H1 (cell line): ENCODE measurements at regions not wholly inside any gene's neighbourhood (a gene's known extent, or its start where the extent isn't known, plus 50 kb on each side); places are given as distances from the start of the nearest gene placed in this dataset.

Experiments used
- CTCF ChIA-PET: fragments of 300-600 bp; sonication (Branson Sonifier 250); formaldehyde crosslinking; loops from one replicate; lab custom pipeline; 2021; ENCODE audit not compliant: partially characterized antibody; lab: Charles Lee
- POLR2A ChIA-PET: fragments of 300-600 bp; sonication (Branson Sonifier 250); formaldehyde crosslinking; loops from one replicate; lab custom pipeline; 2021; ENCODE audit warnings: inconsistent platforms; ENCODE audit not compliant: partially characterized antibody; lab: Charles Lee
- DNase-seq, 2 experiments: peaks; one replicate each; pipeline versions ENCODE4 v3.0.0 to v3.0.0-alpha.2; 2010 to 2022; ENCODE audit warnings: low spot score in 2 of 2, low read depth in 1 of 2, mixed read lengths in 1 of 2
- FAIRE-seq: peaks from 2 replicates; lab custom pipeline; 2011; peaks lifted over from hg19 to GRCh38; lab: Jason Lieb, UNC
- H2AFZ ChIP-seq: 2 replicates; pipeline ENCODE4 v1.8.1; 2012; ENCODE audit warnings: low read length, inconsistent platforms
- H2AK5ac ChIP-seq: 2 replicates; pipeline ENCODE4 v1.6.1; 2013; ENCODE audit warnings: low read depth, low read length
- H2BK120ac ChIP-seq: replicated peaks from 2 replicates; pipeline ENCODE3; 2013; ENCODE audit warnings: low read depth, low read length, inconsistent platforms
- H2BK12ac ChIP-seq: 2 replicates; pipeline ENCODE4 v1.6.1; 2013; ENCODE audit warnings: low read depth, low read length
- H2BK15ac ChIP-seq: 2 replicates; pipeline ENCODE4 v1.6.1; 2013; ENCODE audit warnings: low read length
- H2BK20ac ChIP-seq: 2 replicates; pipeline ENCODE4 v1.6.1; 2013; ENCODE audit warnings: low read length
- H2BK5ac ChIP-seq: 2 replicates; pipeline ENCODE4 v1.6.1; 2013; ENCODE audit warnings: low read depth, low read length
- H3K14ac ChIP-seq: 2 replicates; pipeline ENCODE4 v1.6.1; 2013; ENCODE audit warnings: inconsistent platforms; ENCODE audit not compliant: insufficient read length
- H3K18ac ChIP-seq: 2 replicates; pipeline ENCODE4 v1.6.1; 2013; ENCODE audit warnings: low read length; ENCODE audit errors: extremely low read depth
- H3K23ac ChIP-seq: 2 replicates; pipeline ENCODE4 v1.6.1; 2013; ENCODE audit warnings: inconsistent platforms; ENCODE audit not compliant: insufficient read length
- H3K23me2 ChIP-seq: 2 replicates; pipeline ENCODE4 v1.6.1; 2013; ENCODE audit warnings: low read depth, low read length
- H3K27ac ChIP-seq: 2 replicates; pipeline ENCODE4 v1.6.1; 2011; ENCODE audit warnings: low read depth, low read length, inconsistent platforms
- H3K27me3 ChIP-seq, 4 experiments: replicated peaks in 1 of 4; 1 replicate in 1 of 4; 2 replicates in 3 of 4; pipeline versions ENCODE4 v1.6.1 to v1.8.1; 2011 to 2013; ENCODE audit warnings: low read length in 3 of 4, mild to moderate bottlenecking in 3 of 4, inconsistent platforms in 2 of 4, mixed read lengths in 2 of 4, moderate library complexity in 1 of 4; ENCODE audit not compliant: control insufficient read depth in 3 of 4, insufficient read depth in 3 of 4; ENCODE audit errors: extremely low read depth in 1 of 4
- H3K36me3 ChIP-seq, 4 experiments: 2 replicates each; pipeline versions ENCODE4 v1.6.1 to v1.8.1; 2011 to 2013; ENCODE audit warnings: mild to moderate bottlenecking in 4 of 4, low read length in 3 of 4, moderate library complexity in 2 of 4, control low read depth in 1 of 4, inconsistent platforms in 1 of 4; ENCODE audit not compliant: insufficient read depth in 4 of 4, control insufficient read depth in 2 of 4
- H3K4ac ChIP-seq: replicated peaks from 2 replicates; pipeline ENCODE3; 2013; ENCODE audit warnings: low read length, low read depth, mixed read lengths, inconsistent platforms; ENCODE audit not compliant: insufficient read length
- H3K4me1 ChIP-seq, 4 experiments: replicated peaks in 1 of 4; 1 replicate in 1 of 4; 2 replicates in 3 of 4; pipeline versions ENCODE4 v1.6.1 to v1.8.1; 2011 to 2013; ENCODE audit warnings: low read length in 3 of 4, inconsistent platforms in 2 of 4, mixed read lengths in 1 of 4; ENCODE audit not compliant: insufficient read depth in 4 of 4, control insufficient read depth in 3 of 4
- H3K4me2 ChIP-seq, 2 experiments: 2 replicates each; pipeline versions ENCODE4 v1.6.1 to v1.8.1; 2011 to 2013; ENCODE audit warnings: low read depth in 2 of 2, low read length in 2 of 2, control low read depth in 1 of 2, inconsistent platforms in 1 of 2, mild to moderate bottlenecking in 1 of 2; ENCODE audit not compliant: insufficient read depth in 1 of 2
- H3K4me3 ChIP-seq, 4 experiments: fragments of 200-600, 300-600 bp in 1 of 4; sonication (generic), shearing (Covaris generic), sonication (Bioruptor Twin) in 1 of 4; 2 replicates each; pipeline versions ENCODE4 v1.5.1 to v1.8.1; 2011 to 2016; ENCODE audit warnings: low read length in 4 of 4, low read depth in 3 of 4, control low read depth in 2 of 4, inconsistent platforms in 2 of 4, mild to moderate bottlenecking in 2 of 4, mixed read lengths in 1 of 4, moderate library complexity in 1 of 4; ENCODE audit not compliant: insufficient read depth in 2 of 4; ENCODE audit errors: extremely low read depth in 1 of 4
- H3K56ac ChIP-seq: replicated peaks from 2 replicates; pipeline ENCODE3; 2013; ENCODE audit warnings: low read depth, mild to moderate bottlenecking, mixed read lengths, low read length, inconsistent platforms; ENCODE audit not compliant: insufficient read length
- H3K79me1 ChIP-seq: 2 replicates; pipeline ENCODE4 v1.6.1; 2013; ENCODE audit warnings: low read depth, low read length, control low read depth
- H3K79me2 ChIP-seq, 2 experiments: 2 replicates each; pipeline versions ENCODE4 v1.6.1 to v1.8.1; 2012 to 2013; ENCODE audit warnings: low read length in 2 of 2, mild to moderate bottlenecking in 2 of 2, inconsistent platforms in 1 of 2; ENCODE audit not compliant: insufficient read depth in 2 of 2, control insufficient read depth in 1 of 2
- H3K9ac ChIP-seq, 4 experiments: replicated peaks in 1 of 4; 1 replicate in 1 of 4; 2 replicates in 3 of 4; pipeline versions ENCODE4 v1.6.1 to v1.8.1; 2011 to 2013; ENCODE audit warnings: low read depth in 3 of 4, low read length in 3 of 4, control low read depth in 2 of 4, mild to moderate bottlenecking in 2 of 4, moderate library complexity in 2 of 4, inconsistent platforms in 1 of 4; ENCODE audit errors: extremely low read depth in 1 of 4
- H3K9me3 ChIP-seq, 2 experiments: 2 replicates each; pipeline versions ENCODE4 v1.6.1 to v1.8.1; 2012 to 2013; ENCODE audit warnings: mild to moderate bottlenecking in 2 of 2, moderate library complexity in 2 of 2, control low read depth in 1 of 2, inconsistent platforms in 1 of 2, low read depth in 1 of 2, low read length in 1 of 2, mixed read lengths in 1 of 2; ENCODE audit not compliant: insufficient read depth in 2 of 2
- H4K20me1 ChIP-seq, 2 experiments: replicated peaks in 1 of 2; 2 replicates each; pipeline versions ENCODE3 to v1.8.1; 2011 to 2013; ENCODE audit warnings: inconsistent platforms in 2 of 2, low read length in 2 of 2, mild to moderate bottlenecking in 1 of 2; ENCODE audit not compliant: insufficient read depth in 2 of 2, control insufficient read depth in 1 of 2
- H4K5ac ChIP-seq: 2 replicates; pipeline ENCODE4 v1.6.1; 2013; ENCODE audit warnings: low read length, low read depth, mixed read lengths, inconsistent platforms; ENCODE audit not compliant: insufficient read length
- H4K8ac ChIP-seq: 2 replicates; pipeline ENCODE4 v1.8.0; 2013; ENCODE audit warnings: mild to moderate bottlenecking, moderate library complexity, low read length, inconsistent platforms; ENCODE audit not compliant: insufficient read depth; ENCODE audit errors: extremely low read depth
- H4K91ac ChIP-seq: replicated peaks from 2 replicates; pipeline ENCODE3; 2013; ENCODE audit warnings: low read length, mixed read lengths, inconsistent platforms; ENCODE audit not compliant: insufficient read length
- BRCA1 ChIP-seq: IDR thresholded peaks from 2 replicates; pipeline ENCODE4 v1.6.1; 2012; ENCODE audit warnings: low read depth, low read length, improper control_type of control experiment
- KDM5A ChIP-seq: fragments of 200-600 bp; IDR thresholded peaks from 2 replicates; pipeline ENCODE4 v1.7.1; 2012; ENCODE audit warnings: mild to moderate bottlenecking, low read length, inconsistent platforms, mixed read lengths
- MAFK ChIP-seq: IDR thresholded peaks from 2 replicates; pipeline ENCODE4 v1.6.1; 2012; ENCODE audit warnings: low read depth, mild to moderate bottlenecking, improper control_type of control experiment, low read length
- POLR2AphosphoS5 ChIP-seq: IDR thresholded peaks from 2 replicates; pipeline ENCODE4 v1.6.1; 2011; ENCODE audit warnings: low read depth, low read length
- RAD21 ChIP-seq, 2 experiments: IDR thresholded peaks in 1 of 2; conservative IDR thresholded peaks in 1 of 2; 2 replicates each; pipeline ENCODE4 v1.6.1; 2011; ENCODE audit warnings: low read depth in 2 of 2, low read length in 2 of 2, improper control_type of control experiment in 1 of 2, inconsistent platforms in 1 of 2, mild to moderate bottlenecking in 1 of 2, moderate library complexity in 1 of 2
- TAF1 ChIP-seq: IDR thresholded peaks from 2 replicates; pipeline ENCODE4 v1.6.1; 2011; ENCODE audit warnings: mild to moderate bottlenecking, low read depth, low read length
- WGBS, 2 experiments: shearing (Covaris generic) in 1 of 2; methylation state at CpG; one replicate each; pipeline versions ENCODE4 v1.1.6 to v1.1.7; 2013 to 2015; ENCODE audit warnings: low lambda C conversion rate in 2 of 2, mixed read lengths in 2 of 2, inconsistent platforms in 1 of 2, low coverage in 1 of 2, missing lambda C conversion rate in 1 of 2; ENCODE audit not compliant: insufficient replicate concordance in 2 of 2, insufficient coverage in 1 of 2, insufficient read length in 1 of 2; ENCODE audit errors: extremely low coverage in 1 of 2, missing lambda C conversion rate in 1 of 2; 5-methylcytosine and 5-hydroxymethylcytosine counted together
- TF ChIP-seq, protein P1 (sequence below): IDR thresholded peaks from 2 replicates; pipeline ENCODE4 v1.6.1; 2011; ENCODE audit warnings: low read depth, mild to moderate bottlenecking, low read length; ENCODE audit not compliant: insufficient read depth
- TF ChIP-seq, protein P2 (sequence below): IDR thresholded peaks from 2 replicates; pipeline ENCODE4 v1.6.1; 2012; ENCODE audit warnings: inconsistent platforms
- TF ChIP-seq, protein P3 (sequence below): IDR thresholded peaks from 2 replicates; pipeline ENCODE4 v1.6.1; 2012; ENCODE audit warnings: inconsistent platforms

DNA sequence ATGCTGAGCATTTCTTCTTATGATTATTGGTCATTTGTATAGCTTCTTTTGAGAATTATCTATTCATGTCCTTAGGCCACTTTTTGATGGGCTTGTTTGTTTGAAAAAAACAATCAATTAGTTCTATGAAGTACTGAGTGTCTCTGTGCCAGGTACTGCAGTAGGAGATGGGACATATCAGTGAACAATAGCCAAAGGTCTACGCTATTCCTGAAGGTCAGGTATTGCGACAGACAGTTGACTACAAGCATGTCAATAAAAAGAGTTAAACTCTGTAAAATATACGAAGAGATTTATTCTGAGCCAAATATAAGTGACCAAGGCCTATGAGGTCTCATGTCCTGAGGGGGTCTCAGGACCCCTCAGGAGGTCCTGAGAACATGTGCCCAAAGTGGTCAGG is 122.1 kb upstream of the NFE2L3 start:
- Histone ChIP-seq H3K14ac (no peak overlapping the region), H3K4ac (no peak overlapping the region), H4K91ac (no peak overlapping the region), H2BK15ac (no peak overlapping the region), H3K79me2 (no peaks in the 10 kb centered on the region), H3K79me1 (no peaks in the 10 kb centered on the region), H3K56ac (no peak overlapping the region), H2BK12ac (no peak overlapping the region), H4K20me1 (no peaks in the 10 kb centered on the region), H3K4me2 (no peak overlapping the region), H3K27me3 (no peaks in the 10 kb centered on the region)
- TF ChIP-seq BRCA1 = no peak
- no peak for TF ChIP-seq TAF1
- no peak for TF ChIP-seq POLR2AphosphoS5
- no peak for TF ChIP-seq KDM5A
- no peak for TF ChIP-seq RAD21 (IDR thresholded peaks at IDR 0.05 in 1 of 2, conservative IDR thresholded peaks at IDR 0.05 in 1 of 2; ENCODE audit: low read depth in 2 of 2, low read length in 2 of 2)
- TF ChIP-seq, protein P1, sequence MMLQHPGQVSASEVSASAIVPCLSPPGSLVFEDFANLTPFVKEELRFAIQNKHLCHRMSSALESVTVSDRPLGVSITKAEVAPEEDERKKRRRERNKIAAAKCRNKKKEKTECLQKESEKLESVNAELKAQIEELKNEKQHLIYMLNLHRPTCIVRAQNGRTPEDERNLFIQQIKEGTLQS = no peak
- TF ChIP-seq MAFK = no peak
- TF ChIP-seq, protein P2, sequence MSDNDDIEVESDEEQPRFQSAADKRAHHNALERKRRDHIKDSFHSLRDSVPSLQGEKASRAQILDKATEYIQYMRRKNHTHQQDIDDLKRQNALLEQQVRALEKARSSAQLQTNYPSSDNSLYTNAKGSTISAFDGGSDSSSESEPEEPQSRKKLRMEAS = no peak
- TF ChIP-seq, protein P3, sequence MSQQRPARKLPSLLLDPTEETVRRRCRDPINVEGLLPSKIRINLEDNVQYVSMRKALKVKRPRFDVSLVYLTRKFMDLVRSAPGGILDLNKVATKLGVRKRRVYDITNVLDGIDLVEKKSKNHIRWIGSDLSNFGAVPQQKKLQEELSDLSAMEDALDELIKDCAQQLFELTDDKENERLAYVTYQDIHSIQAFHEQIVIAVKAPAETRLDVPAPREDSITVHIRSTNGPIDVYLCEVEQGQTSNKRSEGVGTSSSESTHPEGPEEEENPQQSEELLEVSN = no peak
- TF ChIP-seq, all 59 proteins: peak for 0
- ChIA-PET POLR2A (interaction anchor here (1.0 kb wide), 1 partner anchor 8 kb away, joined by 3 read pairs; no protein-coding TSS in a partner anchor), CTCF (no interaction called here)
- DNase-seq (no peak), FAIRE-seq (no peak)
- Histone ChIP-seq H2AK5ac (no peak overlapping the region), H2BK20ac (no peak overlapping the region), H4K8ac (no peak overlapping the region), H3K9ac (no peak overlapping the region), H3K9me3 (no peaks in the 10 kb centered on the region), H2AFZ (no peak overlapping the region), H2BK5ac (no peak overlapping the region), H3K4me3 (no peak overlapping the region), H4K5ac (no peak overlapping the region), H3K23me2 (no peaks in the 10 kb centered on the region), H3K36me3 (no peaks in the 10 kb centered on the region), H3K27ac (no peak overlapping the region), H2BK120ac (no peak overlapping the region), H3K23ac (no peak overlapping the region), H3K18ac (no peak overlapping the region), H3K4me1 (no peaks in the 10 kb centered on the region)
- WGBS, 2 experiments = 95% methylated on average over 3 of the region's 3 CpGs; no CpG with 5 or more reads in 1 of the 2 experiments
